ENCODE measurements at regions not wholly inside any gene's neighbourhood (a gene's known extent, or its start where the extent isn't known, plus 50 kb on each side); places are given as distances from the start of the nearest gene placed in this dataset.

GRCh38 chr15:98529205-98530145 is 118.9 kb upstream of the IGF1R start:
- Mint-ChIP-seq H3K4me1 (peaks cover 0 to 2% (median 0%) of the 10 kb centered on the region in 7 donors), H3K4me3 (no peak overlapping the region), H3K27me3 (peaks cover 0 to 26% (median 16%) of the 10 kb centered on the region in 5 donors), H3K36me3 (no peaks in the 10 kb centered on the region), H3K27ac (no peak overlapping the region), H3K9me3 (no peaks in the 10 kb centered on the region)
- ATAC-seq, result no peak
- no peaks in the 10 kb centered on the region for H3K27me3 ChIP-seq (ENCODE audit: control insufficient read depth in 2 of 2, insufficient read depth in 2 of 2, low read length in 2 of 2)
- H3K27ac ChIP-seq (ENCODE audit: low read depth, low read length), result no peak overlapping the region
- no peak for DNase-seq
- H3K4me1 ChIP-seq (ENCODE audit: control insufficient read depth in 2 of 2, insufficient read depth in 2 of 2, low read length in 2 of 2), result no peaks in the 10 kb centered on the region
- H3K4me3 ChIP-seq (ENCODE audit: low read length), result no peak overlapping the region
- ChIA-PET CTCF (interaction anchor here (1.9 kb wide), 1 partner anchor 10 kb away, joined by 7 read pairs; no protein-coding TSS in a partner anchor), POLR2A (no interaction called here)
- H3K36me3 ChIP-seq (ENCODE audit: control insufficient read depth in 2 of 3, insufficient read depth in 3 of 3, low read length in 3 of 3), result no peaks in the 10 kb centered on the region
- intact Hi-C loops (cut with micrococcal nuclease), result no loop called here
- H3K9me3 ChIP-seq (ENCODE audit: control insufficient read depth in 2 of 3, low read length in 3 of 3), result no peaks in the 10 kb centered on the region

GRCh38 chr15:98530570-98530969 is 117.8 kb upstream of the IGF1R start:
- ATAC-seq, result no peak
- CTCF ChIA-PET, result no interaction called here

GRCh38 chr15:98532063-98532462 is 116.3 kb upstream of the IGF1R start:
- DNase-seq (no peak), ATAC-seq (no peak)
- Histone ChIP-seq H3K36me3 (ENCODE audit: control insufficient read depth in 2 of 3, insufficient read depth in 3 of 3, low read length in 3 of 3) (no peaks in the 10 kb centered on the region), H3K27me3 (ENCODE audit: control insufficient read depth in 2 of 2, insufficient read depth in 2 of 2, low read length in 2 of 2) (no peaks in the 10 kb centered on the region), H3K4me1 (ENCODE audit: control insufficient read depth in 2 of 2, insufficient read depth in 2 of 2, low read length in 2 of 2) (no peaks in the 10 kb centered on the region), H3K4me3 (ENCODE audit: low read length) (no peak overlapping the region), H3K27ac (ENCODE audit: low read depth, low read length) (no peak overlapping the region), H3K9me3 (ENCODE audit: control insufficient read depth in 2 of 3, low read length in 3 of 3) (no peaks in the 10 kb centered on the region)
- Mint-ChIP-seq H3K4me1 (no peaks in the 10 kb centered on the region), H3K27ac (no peak overlapping the region), H3K27me3 (peaks cover 0 to 34% (median 22%) of the 10 kb centered on the region in 5 donors), H3K4me3 (no peak overlapping the region), H3K36me3 (no peaks in the 10 kb centered on the region), H3K9me3 (no peaks in the 10 kb centered on the region)
- POLR2A ChIA-PET, result no interaction called here
- intact Hi-C loops (cut with micrococcal nuclease), result no loop called here
- CTCF ChIA-PET, result interaction anchor here (0.7 kb wide), 1 partner anchor 527 kb away, joined by 3 read pairs; no protein-coding TSS in a partner anchor

More at GRCh38 chr15:98530570-98530969, 117.8 kb upstream of the IGF1R start:
- Mint-ChIP-seq H3K27ac (no peak overlapping the region), H3K36me3 (no peaks in the 10 kb centered on the region), H3K4me3 (no peak overlapping the region), H3K27me3 (peaks cover 0 to 27% (median 16%) of the 10 kb centered on the region in 5 donors), H3K9me3 (no peaks in the 10 kb centered on the region), H3K4me1 (peaks cover 0 to under 1% (median 0%) of the 10 kb centered on the region in 7 donors)
- no peaks in the 10 kb centered on the region for H3K36me3 ChIP-seq (ENCODE audit: control insufficient read depth in 2 of 3, insufficient read depth in 3 of 3, low read length in 3 of 3)
- POLR2A ChIA-PET, result interaction anchor here (0.7 kb wide), 1 partner anchor 69 kb away, joined by 4 read pairs; no protein-coding TSS in a partner anchor
- H3K9me3 ChIP-seq (ENCODE audit: control insufficient read depth in 2 of 3, low read length in 3 of 3), result no peaks in the 10 kb centered on the region
- no peak overlapping the region for H3K4me3 ChIP-seq (ENCODE audit: low read length)
- H3K27ac ChIP-seq (ENCODE audit: low read depth, low read length), result no peak overlapping the region
- no peaks in the 10 kb centered on the region for H3K4me1 ChIP-seq (ENCODE audit: control insufficient read depth in 2 of 2, insufficient read depth in 2 of 2, low read length in 2 of 2)
- intact Hi-C loops (cut with micrococcal nuclease), result no loop called here
- DNase-seq, result no peak
- no peaks in the 10 kb centered on the region for H3K27me3 ChIP-seq (ENCODE audit: control insufficient read depth in 2 of 2, insufficient read depth in 2 of 2, low read length in 2 of 2)

- H3K9me3 Mint-ChIP-seq, result no peaks in the 10 kb centered on the region
- Histone ChIP-seq H3K36me3 (ENCODE audit: control insufficient read depth in 2 of 3, insufficient read depth in 3 of 3, low read length in 3 of 3) (no peaks in the 10 kb centered on the region), H3K27me3 (ENCODE audit: control insufficient read depth in 2 of 2, insufficient read depth in 2 of 2, low read length in 2 of 2) (no peaks in the 10 kb centered on the region), H3K9me3 (ENCODE audit: control insufficient read depth in 2 of 3, low read length in 3 of 3) (no peaks in the 10 kb centered on the region), H3K4me3 (ENCODE audit: low read length) (no peak overlapping the region), H3K4me1 (ENCODE audit: control insufficient read depth in 2 of 2, insufficient read depth in 2 of 2, low read length in 2 of 2) (no peaks in the 10 kb centered on the region), H3K27ac (ENCODE audit: low read depth, low read length) (no peak overlapping the region)
- H3K36me3 Mint-ChIP-seq, result no peaks in the 10 kb centered on the region
- DNase-seq, result no peak
- H3K27ac Mint-ChIP-seq, result no peak overlapping the region
- intact Hi-C loops (cut with micrococcal nuclease), result no loop called here
- no peak overlapping the region for H3K4me3 Mint-ChIP-seq
- ChIA-PET POLR2A (no interaction called here), CTCF (no interaction called here)
- ATAC-seq, result no peak
- peaks cover under 1 to 34% (median 14%) of the 10 kb centered on the region in 5 donors for H3K27me3 Mint-ChIP-seq
- H3K4me1 Mint-ChIP-seq, result no peaks in the 10 kb centered on the region
These were observed 111.4 kb upstream of the IGF1R start for GRCh38 chr15:98536976-98537375.

GRCh38 chr15:98537516-98538060 is 110.8 kb upstream of the IGF1R start:
- no peak for ATAC-seq
- Mint-ChIP-seq H3K27ac (no peak overlapping the region), H3K36me3 (no peaks in the 10 kb centered on the region), H3K27me3 (peaks cover 5 to 34% (median 17%) of the 10 kb centered on the region in 5 donors), H3K9me3 (no peaks in the 10 kb centered on the region), H3K4me1 (no peaks in the 10 kb centered on the region), H3K4me3 (no peak overlapping the region)
- ChIA-PET POLR2A (no interaction called here), CTCF (no interaction called here)
- Histone ChIP-seq H3K9me3 (ENCODE audit: control insufficient read depth in 2 of 3, low read length in 3 of 3) (no peaks in the 10 kb centered on the region), H3K4me1 (ENCODE audit: control insufficient read depth in 2 of 2, insufficient read depth in 2 of 2, low read length in 2 of 2) (no peaks in the 10 kb centered on the region), H3K27ac (ENCODE audit: low read depth, low read length) (no peak overlapping the region), H3K36me3 (ENCODE audit: control insufficient read depth in 2 of 3, insufficient read depth in 3 of 3, low read length in 3 of 3) (no peaks in the 10 kb centered on the region), H3K4me3 (ENCODE audit: low read length) (no peak overlapping the region), H3K27me3 (ENCODE audit: control insufficient read depth in 2 of 2, insufficient read depth in 2 of 2, low read length in 2 of 2) (no peaks in the 10 kb centered on the region)
- intact Hi-C loops (cut with micrococcal nuclease), result no loop called here
- no peak for DNase-seq

GRCh38 chr15:98541519-98541918 is 106.8 kb upstream of the IGF1R start:
- ChIA-PET CTCF (no interaction called here), POLR2A (no interaction called here)
- no peaks in the 10 kb centered on the region for H3K4me1 ChIP-seq (ENCODE audit: control insufficient read depth in 2 of 2, insufficient read depth in 2 of 2, low read length in 2 of 2)
- no peaks in the 10 kb centered on the region for H3K36me3 ChIP-seq (ENCODE audit: control insufficient read depth in 2 of 3, insufficient read depth in 3 of 3, low read length in 3 of 3)
- Mint-ChIP-seq H3K36me3 (no peaks in the 10 kb centered on the region), H3K4me3 (no peak overlapping the region), H3K27me3 (peaks cover 12 to 40% (median 19%) of the 10 kb centered on the region in 5 donors), H3K4me1 (peaks cover 0 to 1% (median 0%) of the 10 kb centered on the region in 7 donors), H3K27ac (no peak overlapping the region), H3K9me3 (peaks cover 0 to 2% (median 0%) of the 10 kb centered on the region in 11 donors)
- H3K4me3 ChIP-seq (ENCODE audit: low read length), result no peak overlapping the region
- DNase-seq (no peak), ATAC-seq (no peak)
- no peak overlapping the region for H3K27ac ChIP-seq (ENCODE audit: low read depth, low read length)
- intact Hi-C loops (cut with micrococcal nuclease), result no loop called here
- no peaks in the 10 kb centered on the region for H3K9me3 ChIP-seq (ENCODE audit: control insufficient read depth in 2 of 3, low read length in 3 of 3)
- no peaks in the 10 kb centered on the region for H3K27me3 ChIP-seq (ENCODE audit: control insufficient read depth in 2 of 2, insufficient read depth in 2 of 2, low read length in 2 of 2)
